Limb (tissue), 2 donors: ENCODE measurements at regions not wholly inside any gene's neighbourhood (a gene's known extent, or its start where the extent isn't known, plus 50 kb on each side); places are given as distances from the start of the nearest gene placed in this dataset.
"Not testable (repeated sequence)": the region's sequence is repeated elsewhere in the genome, so short reads cannot be mapped to it uniquely, and the experiment has no call there.

Source experiments
- DNase-seq, 2 donors: peaks; one replicate each; pipeline ENCODE4 v3.0.0-alpha.2; 2016; ENCODE audit errors: extremely low spot score in 2 of 2

- DNase-seq: not testable (repeated sequence)
These were observed 63.9 kb downstream of the RWDD3 start for GRCh38 chr1:95297906-95298305.

DNA sequence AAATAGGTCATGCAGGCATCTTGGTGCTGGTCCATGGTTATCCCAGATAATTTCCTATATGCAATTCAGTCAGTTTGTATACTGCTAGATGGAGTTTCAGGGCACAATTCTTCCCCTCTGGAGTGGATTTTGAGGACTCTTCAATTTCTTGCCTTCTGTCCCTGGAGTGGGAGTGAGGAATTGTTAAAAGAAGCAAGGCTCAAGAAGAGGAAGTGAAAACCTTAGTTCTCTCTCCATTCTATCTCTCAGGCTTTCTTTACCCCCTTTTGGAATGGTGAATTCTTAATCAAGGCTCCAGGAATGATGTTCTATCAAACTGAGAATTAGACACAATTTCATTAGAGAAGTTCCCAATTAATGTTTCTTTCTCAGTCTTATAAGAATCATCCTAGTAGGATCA is 67.1 kb downstream of the RWDD3 start:
- DNase-seq: no peak

DNA sequence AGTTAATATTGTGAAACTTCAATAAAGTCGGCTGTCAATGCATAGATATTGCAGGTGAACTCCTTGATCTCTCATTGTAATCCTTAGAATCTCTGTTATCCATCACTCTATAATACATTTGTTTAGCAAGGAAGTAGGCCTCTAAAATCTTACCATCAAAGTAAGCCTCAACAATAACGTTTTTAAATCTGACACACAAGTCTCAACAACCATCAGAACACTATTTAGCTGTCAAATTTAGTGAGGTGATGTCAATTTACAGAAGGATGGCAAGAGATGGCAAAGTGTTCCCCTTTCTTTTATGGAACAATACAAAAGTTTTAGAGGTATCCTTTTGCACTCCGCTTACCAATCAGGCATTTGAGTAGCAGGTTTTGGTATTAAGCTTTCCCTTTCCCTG is 67.6 kb downstream of the RWDD3 start:
- DNase-seq: no peak

- DNase-seq: no peak
These were observed 70.8 kb downstream of the RWDD3 start for GRCh38 chr1:95304803-95305202.

GRCh38 chr1:95308276-95309030 is 74.4 kb downstream of the RWDD3 start:
- no peak for DNase-seq

GRCh38 chr1:95309031-95309471 is 75.0 kb downstream of the RWDD3 start:
- DNase-seq: peak; percentile 58 to 68

DNA sequence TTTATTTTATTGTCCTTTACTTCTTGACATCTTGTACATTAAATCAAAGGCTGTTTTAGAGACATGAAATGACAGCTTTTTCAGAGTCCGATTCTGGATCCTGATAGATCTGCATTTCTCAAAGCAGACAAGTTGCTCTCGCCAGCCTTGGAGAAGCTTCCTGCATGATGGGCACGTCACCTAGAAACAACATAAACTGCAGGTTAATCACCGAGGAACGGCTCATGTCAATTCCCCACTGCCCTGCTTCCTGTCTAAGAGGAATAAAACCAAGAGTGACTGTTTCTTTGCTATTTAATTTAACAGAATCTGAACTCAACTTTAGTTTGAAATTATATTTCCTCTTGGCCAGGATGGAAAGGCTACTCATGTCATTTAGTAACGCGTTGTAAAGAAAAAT is 77.0 kb downstream of the RWDD3 start:
- no peak for DNase-seq

GRCh38 chr1:95311762-95312161 is 77.8 kb downstream of the RWDD3 start:
- DNase-seq: no peak

DNA sequence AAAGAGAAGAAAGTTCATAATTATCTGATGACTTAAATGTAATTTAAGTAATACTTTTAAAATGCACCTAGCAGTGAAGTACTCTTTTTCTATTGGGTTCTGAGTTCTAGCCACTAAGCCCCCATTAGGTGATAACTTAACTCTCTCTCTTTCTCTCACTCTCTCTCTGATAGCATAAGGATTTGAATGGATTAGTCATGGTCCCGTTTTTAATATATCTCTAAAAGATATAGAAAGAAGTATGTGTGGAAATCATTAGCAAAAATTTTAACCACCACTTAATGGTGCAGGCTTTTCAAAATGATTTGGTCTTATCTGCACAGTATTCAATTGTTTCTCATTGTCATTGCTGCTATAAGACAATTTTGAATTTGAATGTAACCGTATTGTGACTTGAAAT is 78.2 kb downstream of the RWDD3 start:
- no peak for DNase-seq

DNA sequence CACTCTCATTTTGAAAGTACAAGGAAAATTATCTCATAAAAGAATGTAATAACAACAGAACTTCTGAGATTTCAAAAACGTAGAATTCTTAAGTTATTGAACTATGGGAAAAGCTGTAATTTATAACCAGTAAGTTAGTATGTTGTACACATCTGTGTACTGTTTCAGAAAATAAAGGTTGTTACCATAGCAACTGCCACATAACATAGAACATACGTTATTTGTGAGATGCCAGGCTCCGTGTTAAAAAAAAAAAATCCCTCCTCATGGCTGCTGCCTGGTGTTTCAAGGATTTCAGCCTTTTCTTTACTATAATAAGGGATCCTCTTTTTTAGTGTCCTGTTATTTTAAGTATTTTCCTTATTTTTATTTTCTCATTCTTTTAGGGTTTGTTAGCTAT is 79.5 kb downstream of the RWDD3 start:
- DNase-seq: peak in 1 of 2 donors; percentile 5

DNA sequence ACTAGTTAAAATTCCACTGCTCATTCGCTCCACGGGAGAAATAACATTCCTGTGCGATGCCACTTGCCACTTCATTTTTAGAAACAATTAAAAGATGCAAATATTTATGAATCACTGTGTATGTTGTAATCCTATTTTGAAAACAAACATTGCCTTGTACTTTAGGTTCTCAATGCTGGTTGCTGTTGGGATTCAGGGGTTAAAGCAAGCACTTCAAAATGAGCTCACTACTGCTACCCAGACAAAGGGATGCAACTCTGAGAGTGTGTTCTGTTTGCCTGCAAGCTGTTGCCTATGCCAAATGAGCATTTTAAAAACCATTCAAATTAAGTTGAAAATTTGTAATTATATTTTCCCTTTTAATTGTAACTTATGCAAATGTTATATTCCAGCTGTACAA is 87.5 kb downstream of the RWDD3 start:
- no peak for DNase-seq

GRCh38 chr1:95323123-95323522 is 89.1 kb downstream of the RWDD3 start:
- no peak for DNase-seq

DNA sequence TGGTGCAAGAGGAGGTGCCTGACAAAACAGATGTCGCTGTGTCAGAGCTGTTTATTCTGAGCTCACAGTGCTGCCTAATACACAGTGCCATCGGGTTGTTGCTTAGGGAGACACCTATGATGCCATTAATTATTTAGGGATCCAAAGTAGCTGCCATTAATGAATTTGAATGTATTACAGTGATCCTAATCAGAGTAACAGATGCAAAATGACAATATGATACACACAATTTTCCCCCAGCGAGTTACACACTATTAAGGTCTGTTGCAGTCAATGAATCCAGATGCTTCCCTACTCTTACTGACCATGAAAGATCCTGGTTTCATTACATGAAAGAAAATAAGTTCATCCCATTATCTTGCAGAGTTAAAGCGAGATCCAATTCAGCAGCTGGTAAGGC is 91.3 kb downstream of the RWDD3 start:
- no peak for DNase-seq

DNA sequence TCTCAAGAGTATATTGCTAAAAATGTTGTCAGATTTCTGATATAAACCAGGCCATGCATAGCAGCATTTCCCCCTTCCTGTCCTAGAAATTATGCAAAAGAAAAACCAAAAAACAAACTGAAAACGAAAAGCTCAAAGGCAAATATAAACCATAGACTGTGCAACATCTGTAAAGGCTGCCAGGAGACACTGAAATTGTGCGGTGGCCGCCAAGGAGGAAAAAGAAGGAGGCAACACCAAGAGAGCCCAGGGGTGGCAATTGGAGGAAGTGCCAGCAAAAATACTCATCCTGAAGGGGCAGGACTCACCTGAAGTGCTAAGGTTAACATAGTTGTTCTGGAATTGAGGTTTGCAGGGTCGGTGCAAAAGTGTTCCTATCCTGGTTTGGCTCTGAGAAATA is 92.0 kb downstream of the RWDD3 start:
- no peak for DNase-seq

- DNase-seq: no peak
These were observed 98.7 kb downstream of the RWDD3 start for GRCh38 chr1:95332754-95333153.

GRCh38 chr1:95339377-95339776 is 105.4 kb downstream of the RWDD3 start:
- DNase-seq: no peak

DNA sequence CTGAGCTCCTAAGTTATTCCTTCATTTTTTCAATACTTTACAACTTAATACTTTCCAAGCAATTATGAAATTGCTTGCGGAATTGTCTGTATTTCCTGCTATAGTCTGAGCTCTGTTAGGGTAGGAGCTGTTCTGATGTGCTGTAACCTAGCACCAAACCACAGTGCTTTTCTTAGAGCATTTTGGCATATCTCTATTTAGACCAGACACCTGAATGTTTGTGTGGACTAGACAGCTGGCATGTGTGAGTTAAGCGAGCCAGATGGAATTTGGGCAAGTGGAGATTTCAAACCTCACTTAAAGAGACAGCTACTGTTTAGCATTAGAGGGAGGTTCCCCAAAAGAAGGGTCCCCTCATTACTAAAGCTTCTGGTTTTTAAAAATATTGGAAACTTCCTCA is 106.1 kb downstream of the RWDD3 start:
- no peak for DNase-seq

DNA sequence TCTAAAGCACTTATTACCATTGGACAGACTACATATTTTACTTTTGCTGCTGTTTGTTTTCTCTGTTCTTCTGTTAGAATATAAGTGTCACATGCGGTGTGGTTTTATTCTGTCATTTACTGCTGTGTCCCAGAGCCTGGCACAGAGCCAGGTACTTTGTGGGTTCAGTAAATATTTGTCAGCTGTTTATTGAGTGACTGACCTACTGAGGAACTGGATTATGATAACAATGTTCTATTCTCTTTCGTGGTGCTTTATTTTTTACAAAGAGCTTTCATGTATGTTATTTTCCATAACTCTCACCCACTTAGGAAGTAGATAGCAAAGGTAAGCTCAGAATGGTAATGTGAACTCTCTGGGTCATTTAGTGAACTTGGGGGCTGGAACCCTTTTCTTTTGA is 118.8 kb downstream of the RWDD3 start:
- no peak for DNase-seq

DNA sequence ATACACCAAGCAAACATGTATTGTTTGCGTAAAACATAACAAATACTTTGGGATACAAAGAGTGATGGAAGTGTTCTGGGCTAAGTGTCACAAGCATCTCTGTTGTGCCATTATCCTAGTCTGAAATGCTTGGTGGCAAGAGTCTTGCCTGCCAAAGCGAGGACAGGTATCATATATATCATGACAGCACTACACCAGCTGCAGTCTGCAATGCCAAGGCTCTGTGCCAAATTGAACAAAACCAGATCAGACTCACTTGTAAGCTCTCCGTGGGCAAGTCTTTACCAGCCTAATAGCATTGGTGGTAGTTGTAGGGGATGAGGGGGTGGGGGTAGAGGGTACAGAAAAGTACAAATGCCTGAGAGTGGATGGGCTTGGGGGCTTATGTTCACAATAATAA is 119.2 kb downstream of the RWDD3 start:
- no peak for DNase-seq

DNA sequence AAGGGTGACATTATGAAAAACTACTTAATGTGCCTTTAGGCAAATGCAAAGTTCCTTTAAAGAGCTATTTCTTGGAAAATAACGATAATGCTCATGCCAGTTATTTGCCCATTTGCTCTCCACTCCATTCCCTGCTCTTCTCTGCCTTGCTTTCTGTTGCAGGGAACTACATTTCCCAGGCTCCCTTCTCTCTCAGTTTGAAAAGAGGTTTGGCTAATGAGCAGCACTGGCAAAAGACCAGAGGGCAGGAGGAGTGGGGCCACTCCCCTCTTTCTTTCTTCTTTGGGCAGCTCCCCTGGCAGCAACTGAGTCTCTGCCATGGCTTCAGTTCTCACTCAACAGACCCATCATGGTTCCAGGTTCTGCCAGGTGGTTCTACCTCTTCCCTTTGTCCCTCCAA is 130.5 kb downstream of the RWDD3 start:
- DNase-seq: no peak

- no peak for DNase-seq
These were observed 132.5 kb downstream of the RWDD3 start for GRCh38 chr1:95366498-95366897.

DNA sequence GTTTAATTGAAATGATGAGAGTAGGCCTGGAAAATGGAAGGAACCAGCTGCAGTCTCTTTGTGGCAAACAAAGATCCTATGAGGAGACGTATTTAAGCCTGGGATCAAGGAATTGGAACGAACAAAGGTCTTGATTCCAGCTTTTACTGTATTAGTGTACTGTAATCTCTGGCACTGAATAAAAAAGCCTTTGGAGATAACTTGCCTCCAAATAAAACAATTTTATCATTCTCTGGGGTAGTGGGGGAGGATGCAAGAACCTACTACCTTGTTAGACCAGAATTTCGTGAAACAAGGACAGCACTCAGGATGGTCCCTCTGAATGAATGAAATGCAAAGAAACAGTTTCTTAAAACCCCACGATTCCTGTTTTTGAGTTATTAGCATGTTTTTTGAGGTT is 134.2 kb downstream of the RWDD3 start:
- no peak for DNase-seq

GRCh38 chr1:95369985-95370690 is 136.1 kb downstream of the RWDD3 start:
- no peak for DNase-seq
